ENCODE measurements at regions not wholly inside any gene's neighbourhood (a gene's known extent, or its start where the extent isn't known, plus 50 kb on each side); places are given as distances from the start of the nearest gene placed in this dataset.

DNA sequence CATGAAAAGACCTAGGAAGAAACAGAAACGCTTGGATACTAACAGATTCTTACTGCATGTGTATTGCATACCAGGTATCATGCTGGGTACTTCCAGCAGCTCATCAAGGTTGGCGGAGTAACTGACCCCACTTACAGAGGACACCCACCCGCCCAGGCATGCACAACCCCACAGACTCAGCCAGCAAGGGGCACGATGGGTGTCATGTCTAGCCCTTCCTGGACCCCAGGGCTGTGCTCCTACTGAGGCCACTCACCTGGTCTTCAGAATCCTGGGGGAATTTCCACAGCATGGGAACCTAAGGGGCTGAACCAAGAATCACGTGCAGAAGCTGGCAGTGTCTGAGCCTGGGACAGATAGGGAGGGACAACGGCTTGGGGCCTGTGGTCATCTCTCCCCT is 134.1 kb upstream of the ZNF32 start:
- Histone ChIP-seq H3K27me3 (no peaks in the 10 kb centered on the region), H3K4me1 (peaks cover 0 to 16% (median 1%) of the 10 kb centered on the region in 12 donors), H3K4me3 (no peak overlapping the region), H3K36me3 (no peaks in the 10 kb centered on the region), H3K9me3 (no peaks in the 10 kb centered on the region), H3K27ac (no peak overlapping the region)
- intact Hi-C loops (cut with DNase I), result loop anchor here in 2 of 10 donors (10.0 kb wide), 2 partner anchors 88 to 532 kb away; no protein-coding TSS in a partner anchor
- DNase-seq (no peak), ATAC-seq (peak in 1 of 4 donors; percentile 20)
- TF ChIP-seq, protein P1, sequence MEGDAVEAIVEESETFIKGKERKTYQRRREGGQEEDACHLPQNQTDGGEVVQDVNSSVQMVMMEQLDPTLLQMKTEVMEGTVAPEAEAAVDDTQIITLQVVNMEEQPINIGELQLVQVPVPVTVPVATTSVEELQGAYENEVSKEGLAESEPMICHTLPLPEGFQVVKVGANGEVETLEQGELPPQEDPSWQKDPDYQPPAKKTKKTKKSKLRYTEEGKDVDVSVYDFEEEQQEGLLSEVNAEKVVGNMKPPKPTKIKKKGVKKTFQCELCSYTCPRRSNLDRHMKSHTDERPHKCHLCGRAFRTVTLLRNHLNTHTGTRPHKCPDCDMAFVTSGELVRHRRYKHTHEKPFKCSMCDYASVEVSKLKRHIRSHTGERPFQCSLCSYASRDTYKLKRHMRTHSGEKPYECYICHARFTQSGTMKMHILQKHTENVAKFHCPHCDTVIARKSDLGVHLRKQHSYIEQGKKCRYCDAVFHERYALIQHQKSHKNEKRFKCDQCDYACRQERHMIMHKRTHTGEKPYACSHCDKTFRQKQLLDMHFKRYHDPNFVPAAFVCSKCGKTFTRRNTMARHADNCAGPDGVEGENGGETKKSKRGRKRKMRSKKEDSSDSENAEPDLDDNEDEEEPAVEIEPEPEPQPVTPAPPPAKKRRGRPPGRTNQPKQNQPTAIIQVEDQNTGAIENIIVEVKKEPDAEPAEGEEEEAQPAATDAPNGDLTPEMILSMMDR (IDR thresholded peaks at IDR 0.05), result no peak
- TF ChIP-seq POLR2A (IDR thresholded peaks at IDR 0.05), result no peak
- 92 to 98% (median 97%) methylated on average over 3 to 6 of the region's 6 CpGs for WGBS, 4 donors

DNA sequence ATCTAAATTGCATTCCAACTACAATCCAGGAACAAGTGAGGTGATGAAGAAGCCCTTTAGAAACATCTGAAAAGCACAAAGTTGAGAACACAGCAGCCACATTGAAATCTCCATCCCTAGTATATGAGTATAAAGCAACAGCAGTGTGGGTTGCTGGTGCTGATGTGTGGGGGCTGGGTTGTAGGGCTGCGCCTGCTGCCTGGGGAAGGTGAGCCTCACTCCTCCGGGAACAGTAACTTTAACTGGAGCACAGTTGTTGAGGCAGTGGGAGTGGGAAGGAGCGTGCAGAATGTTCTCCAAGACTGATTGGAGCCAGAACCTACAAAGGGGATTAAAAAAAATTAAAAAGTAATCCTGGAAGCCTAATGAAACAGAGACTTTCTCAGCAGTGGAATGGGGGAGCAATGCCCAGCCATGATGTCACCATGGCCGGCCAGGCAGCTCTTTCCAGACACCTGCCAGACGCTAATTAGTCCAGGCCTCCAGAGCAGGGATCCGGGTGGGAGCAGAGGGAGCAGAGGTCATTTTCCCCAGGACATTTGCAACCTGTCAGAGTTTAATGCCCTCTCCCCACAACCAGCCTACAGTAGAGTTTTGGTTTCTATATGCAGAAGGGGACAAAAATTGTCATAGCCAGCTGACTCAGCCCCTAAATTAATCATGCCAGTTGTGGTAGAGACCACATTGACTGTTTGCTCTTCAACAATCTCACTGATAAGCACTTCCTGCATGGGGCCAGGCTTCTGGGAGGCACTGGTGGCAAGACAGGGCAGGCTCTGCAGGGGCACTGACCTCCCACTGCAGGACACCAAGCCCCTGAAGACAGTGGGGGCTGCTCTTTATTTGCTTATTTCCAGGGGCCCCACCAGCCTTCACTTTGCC is 133.0 kb upstream of the ZNF32 start:
- Histone ChIP-seq H3K27ac (no peak overlapping the region), H3K27me3 (no peaks in the 10 kb centered on the region), H3K4me1 (peaks cover 0 to 16% (median 1%) of the 10 kb centered on the region in 12 donors), H3K4me3 (no peak overlapping the region), H3K36me3 (no peaks in the 10 kb centered on the region), H3K9me3 (no peaks in the 10 kb centered on the region)
- DNase-seq (no peak), ATAC-seq (peak in 2 of 4 donors; percentile 39 to 63)
- intact Hi-C loops (cut with DNase I), result loop anchor here in 2 of 10 donors (10.0 kb wide), 2 partner anchors 87 to 533 kb away; no protein-coding TSS in a partner anchor
- TF ChIP-seq, protein P1 (IDR thresholded peaks at IDR 0.05), result no peak
- WGBS, 4 donors, result 71 to 82% (median 75%) methylated on average over 6 of the region's 6 CpGs

DNA sequence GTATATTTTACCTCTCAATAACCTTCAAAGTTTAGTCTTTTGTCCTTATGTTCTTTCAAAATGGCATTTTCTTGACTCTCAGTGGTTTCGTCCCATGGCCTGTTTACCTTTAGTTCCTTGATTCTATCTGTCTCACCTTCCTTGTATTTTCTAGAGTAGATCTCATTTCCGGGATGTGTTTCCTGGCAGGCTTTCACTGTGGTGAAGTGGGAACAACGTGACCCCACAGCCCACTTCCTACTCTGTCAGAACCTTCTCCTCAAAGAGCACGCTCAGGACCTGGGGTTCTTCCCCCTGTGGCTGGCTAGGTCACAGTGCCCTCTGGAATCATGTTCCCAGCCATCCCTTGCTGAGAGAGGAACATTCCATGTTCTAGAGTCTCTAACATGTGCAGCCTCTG is 129.9 kb upstream of the ZNF32 start:
- Histone ChIP-seq H3K9me3 (no peaks in the 10 kb centered on the region), H3K27me3 (no peaks in the 10 kb centered on the region), H3K27ac (no peak overlapping the region), H3K4me1 (peaks cover 0 to 16% (median 1%) of the 10 kb centered on the region in 12 donors), H3K36me3 (no peaks in the 10 kb centered on the region), H3K4me3 (no peak overlapping the region)
- 58 to 68% (median 61%) methylated on average over 4 of the region's 4 CpGs for WGBS, 4 donors
- ATAC-seq (no peak), DNase-seq (no peak)
- TF ChIP-seq, protein P1 (IDR thresholded peaks at IDR 0.05), result no peak
- TF ChIP-seq POLR2A (IDR thresholded peaks at IDR 0.05), result no peak
- intact Hi-C loops (cut with DNase I), result loop anchor here in 1 of 10 donors (10.0 kb wide), 1 partner anchor 66 kb away; no protein-coding TSS in a partner anchor

DNA sequence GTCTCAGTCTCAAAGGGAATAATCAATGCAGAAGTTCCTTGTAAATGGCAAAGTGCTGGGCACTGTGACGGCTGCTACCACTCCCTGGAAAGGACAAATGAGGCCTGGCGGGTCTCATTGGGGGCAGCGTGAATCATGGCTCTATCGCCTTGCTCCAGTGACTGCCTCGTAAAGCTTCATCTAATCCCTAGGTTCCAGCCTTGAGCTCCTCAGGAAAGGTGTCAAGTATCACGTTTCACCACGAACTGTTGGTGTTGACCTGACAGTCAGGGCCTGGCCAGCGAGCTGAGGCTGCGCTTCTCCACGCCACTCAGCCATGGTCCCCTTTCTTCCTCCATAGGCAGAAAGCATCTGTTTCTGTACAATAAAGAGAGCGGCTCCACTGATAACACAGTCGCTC is 126.7 kb upstream of the ZNF32 start:
- ATAC-seq, result no peak
- Histone ChIP-seq H3K27me3 (no peaks in the 10 kb centered on the region), H3K4me3 (no peak overlapping the region), H3K9me3 (peaks cover 0 to 8% (median 0%) of the 10 kb centered on the region in 12 donors), H3K4me1 (peaks cover 0 to 3% (median 0%) of the 10 kb centered on the region in 12 donors), H3K36me3 (no peaks in the 10 kb centered on the region), H3K27ac (no peak overlapping the region)
- 94 to 98% (median 97%) methylated on average over 12 of the region's 12 CpGs for WGBS, 4 donors
- DNase-seq, result no peak
- no peak for TF ChIP-seq POLR2A (IDR thresholded peaks at IDR 0.05)
- TF ChIP-seq, protein P1 (IDR thresholded peaks at IDR 0.05), result no peak
- intact Hi-C loops (cut with DNase I), result loop anchor here in 1 of 10 donors (10.0 kb wide), 1 partner anchor 69 kb away; no protein-coding TSS in a partner anchor
